ENCODE measurements at regions not wholly inside any gene's neighbourhood (a gene's known extent, or its start where the extent isn't known, plus 50 kb on each side); places are given as distances from the start of the nearest gene placed in this dataset.
"Not testable (repeated sequence)": the region's sequence is repeated elsewhere in the genome, so short reads cannot be mapped to it uniquely, and the experiment has no call there.

DNA sequence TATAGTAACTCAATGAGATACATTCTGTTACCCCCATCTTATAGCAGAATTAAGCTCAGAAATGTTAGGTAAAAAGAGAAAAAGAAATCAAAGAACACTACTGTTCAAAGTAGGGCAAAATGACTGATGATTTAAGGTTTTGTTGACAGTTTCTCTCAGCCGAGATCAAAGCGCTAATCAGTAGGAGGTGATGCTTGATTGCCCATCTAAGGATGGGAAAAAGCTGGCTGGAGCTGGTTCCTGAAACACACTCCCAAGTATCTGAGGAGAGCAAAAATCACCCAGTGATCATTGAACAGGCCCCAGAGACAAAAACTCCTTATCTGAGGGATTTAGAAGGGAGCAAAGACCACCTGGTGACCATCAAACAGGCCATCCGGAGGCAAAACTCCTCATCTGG, 64.5 kb upstream of the CSF1 start:
- DNase-seq (ENCODE audit: extremely low read depth, low read depth), result no peak
- TF ChIP-seq, protein P1, sequence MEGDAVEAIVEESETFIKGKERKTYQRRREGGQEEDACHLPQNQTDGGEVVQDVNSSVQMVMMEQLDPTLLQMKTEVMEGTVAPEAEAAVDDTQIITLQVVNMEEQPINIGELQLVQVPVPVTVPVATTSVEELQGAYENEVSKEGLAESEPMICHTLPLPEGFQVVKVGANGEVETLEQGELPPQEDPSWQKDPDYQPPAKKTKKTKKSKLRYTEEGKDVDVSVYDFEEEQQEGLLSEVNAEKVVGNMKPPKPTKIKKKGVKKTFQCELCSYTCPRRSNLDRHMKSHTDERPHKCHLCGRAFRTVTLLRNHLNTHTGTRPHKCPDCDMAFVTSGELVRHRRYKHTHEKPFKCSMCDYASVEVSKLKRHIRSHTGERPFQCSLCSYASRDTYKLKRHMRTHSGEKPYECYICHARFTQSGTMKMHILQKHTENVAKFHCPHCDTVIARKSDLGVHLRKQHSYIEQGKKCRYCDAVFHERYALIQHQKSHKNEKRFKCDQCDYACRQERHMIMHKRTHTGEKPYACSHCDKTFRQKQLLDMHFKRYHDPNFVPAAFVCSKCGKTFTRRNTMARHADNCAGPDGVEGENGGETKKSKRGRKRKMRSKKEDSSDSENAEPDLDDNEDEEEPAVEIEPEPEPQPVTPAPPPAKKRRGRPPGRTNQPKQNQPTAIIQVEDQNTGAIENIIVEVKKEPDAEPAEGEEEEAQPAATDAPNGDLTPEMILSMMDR (IDR thresholded peaks at IDR 0.05; ENCODE audit: low read depth, low read length), result no peak

DNA sequence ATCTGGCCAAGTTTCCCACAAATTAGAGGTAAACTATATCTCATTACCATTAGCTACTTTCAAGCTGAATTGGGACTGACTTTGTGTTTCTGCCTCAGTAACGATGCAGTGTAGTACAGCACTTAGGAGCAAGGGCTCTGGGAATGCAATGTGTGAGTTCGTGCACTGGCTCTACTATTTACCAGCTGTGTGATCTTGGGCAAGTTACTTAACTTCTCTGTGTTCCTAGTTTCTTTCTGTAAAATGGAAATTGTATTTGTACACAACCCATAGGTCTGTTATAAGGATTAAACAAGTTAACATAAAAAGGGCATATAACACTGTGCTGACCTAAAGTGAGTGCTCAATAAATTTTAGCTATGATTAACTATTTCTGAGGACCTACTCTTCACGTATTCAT, 65.0 kb upstream of the CSF1 start:
- TF ChIP-seq, protein P1 (IDR thresholded peaks at IDR 0.05; ENCODE audit: low read depth, low read length), result no peak
- no peak for DNase-seq (ENCODE audit: extremely low read depth, low read depth)

DNA sequence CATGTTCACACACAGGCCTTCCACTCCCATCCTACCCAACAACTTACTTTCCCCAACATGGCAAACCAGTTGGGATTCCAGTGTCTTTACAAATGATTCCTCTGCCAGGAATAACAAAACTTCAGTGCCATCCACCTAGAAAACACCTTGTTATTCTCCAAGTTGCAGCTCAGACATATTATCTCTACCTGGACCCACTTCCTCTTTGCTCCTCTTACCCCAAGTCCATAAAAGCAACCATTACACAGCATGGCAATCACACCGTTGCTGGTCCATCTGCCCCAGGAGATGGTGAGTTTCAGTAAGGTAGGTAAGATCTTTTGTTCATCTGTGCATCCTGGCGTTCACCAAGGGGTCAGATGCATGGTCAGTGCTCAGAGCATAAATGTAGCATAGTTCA, 66.0 kb upstream of the CSF1 start:
- TF ChIP-seq, protein P1 (IDR thresholded peaks at IDR 0.05; ENCODE audit: low read depth, low read length), result no peak
- no peak for DNase-seq (ENCODE audit: extremely low read depth, low read depth)

DNA sequence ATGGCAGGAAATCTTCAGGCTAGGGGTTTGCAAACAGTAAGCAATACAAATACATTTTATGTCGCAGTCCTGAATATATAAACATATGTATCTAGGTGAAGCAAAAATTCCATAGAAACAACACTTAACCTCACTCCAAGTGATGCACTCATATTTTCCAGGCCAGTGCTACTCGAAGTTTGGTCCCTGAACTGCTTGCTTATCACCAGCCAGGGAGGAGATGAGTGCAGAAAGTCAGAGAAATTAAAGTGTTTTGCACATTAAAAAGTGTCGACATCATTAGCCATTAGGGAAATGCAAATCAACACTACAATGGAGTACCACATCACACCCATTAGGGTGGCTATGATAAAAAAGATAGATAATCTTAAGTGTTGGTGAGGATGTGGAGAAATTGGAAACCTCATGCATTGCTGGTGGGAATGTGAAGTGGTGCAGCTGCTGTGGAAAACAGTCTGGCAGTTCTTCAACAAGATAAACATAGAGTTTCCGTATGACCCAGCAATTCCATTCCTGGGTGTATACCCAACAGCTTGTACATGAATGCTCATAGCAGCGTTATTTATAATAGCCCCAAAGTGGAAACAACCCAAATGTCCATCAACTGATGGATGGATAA, 70.5 kb upstream of the CSF1 start:
- no peak for DNase-seq (ENCODE audit: extremely low read depth, low read depth)
- TF ChIP-seq, protein P1 (IDR thresholded peaks at IDR 0.05; ENCODE audit: low read depth, low read length), result no peak

DNA sequence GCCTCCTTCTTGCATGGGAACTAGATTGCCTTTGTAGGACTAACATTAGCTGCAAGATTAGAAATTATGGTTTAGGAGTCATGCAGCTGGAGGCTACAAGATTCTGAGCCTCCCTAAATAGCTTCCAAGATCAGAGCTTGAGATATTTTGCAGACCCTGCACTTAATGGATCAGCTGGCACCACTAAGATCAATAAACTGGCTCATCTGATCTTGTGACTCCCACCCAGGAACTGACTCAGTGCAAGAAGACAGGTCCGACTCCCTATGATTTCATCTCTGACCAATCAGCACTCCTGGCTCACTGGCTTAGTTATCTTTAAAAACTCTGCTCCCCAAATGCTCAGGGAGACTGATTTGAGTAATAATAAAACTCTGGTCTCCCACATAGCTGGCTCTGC, 71.4 kb upstream of the CSF1 start:
- not testable (repeated sequence) for DNase-seq (ENCODE audit: extremely low read depth, low read depth)

DNA sequence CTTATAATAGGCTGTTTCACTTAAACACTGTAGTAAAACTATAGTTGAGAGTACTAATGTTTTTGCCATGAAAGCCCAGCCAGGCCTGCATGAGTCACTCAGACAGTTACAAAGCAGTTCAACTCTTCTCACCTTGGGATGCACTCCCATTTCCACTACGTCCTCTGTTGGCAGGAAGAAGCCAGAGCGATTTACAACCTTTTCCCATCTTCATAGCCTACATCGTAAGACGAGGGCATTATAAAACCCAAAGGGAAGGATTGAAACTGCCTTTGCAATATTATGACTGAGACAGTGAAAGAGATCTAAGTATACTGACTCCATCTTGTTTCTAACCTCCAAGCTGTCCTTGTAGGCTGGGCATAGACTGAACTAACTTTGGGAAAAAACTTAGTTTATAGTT, 71.8 kb upstream of the CSF1 start:
- no peak for DNase-seq (ENCODE audit: extremely low read depth, low read depth)

DNA sequence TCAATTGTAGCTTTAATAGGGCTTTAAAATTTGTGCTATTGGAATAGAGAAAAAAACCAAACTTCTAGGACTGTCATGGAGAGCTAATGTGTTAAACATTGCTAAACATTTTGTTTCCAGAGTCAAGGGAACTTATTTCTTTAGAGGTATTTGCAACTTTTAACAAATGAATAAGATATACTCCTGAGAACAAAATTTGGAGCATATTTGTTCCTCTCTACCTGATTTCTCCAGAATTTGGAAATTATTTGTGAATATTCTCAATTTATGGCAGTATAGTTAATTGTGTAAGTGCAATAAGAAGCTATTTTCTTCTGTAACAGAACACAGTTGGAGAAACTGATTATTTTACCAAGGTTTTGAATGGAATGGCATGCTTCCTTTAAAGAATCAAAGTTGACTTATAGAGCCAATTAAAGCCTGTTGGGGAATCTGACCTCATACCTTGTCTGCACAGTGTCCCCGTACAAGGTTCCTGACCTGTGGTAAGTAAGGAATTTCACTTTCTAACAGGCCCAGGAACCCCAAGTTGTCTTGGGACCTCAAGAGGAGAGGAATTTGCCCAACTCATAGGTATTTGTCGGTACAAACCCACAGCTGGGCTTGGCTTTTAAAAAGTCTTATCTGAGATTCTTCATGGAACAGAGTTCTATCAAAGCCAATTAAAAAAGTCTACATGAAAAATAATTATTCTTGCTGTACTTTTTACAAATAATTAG, 72.6 kb upstream of the CSF1 start:
- DNase-seq (ENCODE audit: extremely low read depth, low read depth), result no peak
- TF ChIP-seq, protein P1 (IDR thresholded peaks at IDR 0.05; ENCODE audit: low read depth, low read length), result no peak

More for the DNA sequence above, 71.8 kb upstream of the CSF1 start:
- TF ChIP-seq, protein P1 (IDR thresholded peaks at IDR 0.05; ENCODE audit: low read depth, low read length), result no peak

DNA sequence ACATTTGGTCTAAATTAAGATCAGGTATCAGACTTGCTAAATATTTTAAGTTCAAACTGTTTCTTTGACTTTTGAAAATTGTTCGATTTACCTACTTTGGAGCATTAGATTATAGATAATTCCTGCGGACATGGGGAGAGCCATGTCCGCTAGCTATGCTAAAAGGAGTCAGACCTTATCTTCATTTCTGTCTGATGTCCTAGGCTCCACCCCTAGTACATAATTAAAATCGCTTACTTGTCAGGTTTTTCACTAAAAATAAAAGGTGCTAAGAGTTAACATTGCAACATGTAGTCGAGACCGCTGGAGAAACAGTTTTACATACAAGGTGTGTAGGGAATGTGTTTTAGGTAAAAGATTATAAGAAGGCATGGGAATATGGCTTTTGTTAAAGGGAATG, 71.9 kb upstream of the EPS8L3 start:
- not testable (repeated sequence) for DNase-seq (ENCODE audit: extremely low read depth, low read depth)
